AG09309 (cell line): ENCODE measurements at regions not wholly inside any gene's neighbourhood (a gene's known extent, or its start where the extent isn't known, plus 50 kb on each side); places are given as distances from the start of the nearest gene placed in this dataset.
"Not testable (repeated sequence)": the region's sequence is repeated elsewhere in the genome, so short reads cannot be mapped to it uniquely, and the experiment has no call there.

ENCODE experiments used
- DNase-seq: peaks from one replicate; pipeline ENCODE4 v3.0.0-alpha.2; 2010; ENCODE audit warnings: low read depth
- H3K4me3 ChIP-seq: 2 replicates; pipeline ENCODE4 v1.5.1; 2011; ENCODE audit warnings: mild to moderate bottlenecking, low read depth, low read length, moderate library complexity; ENCODE audit not compliant: control insufficient read depth
- TF ChIP-seq, protein P1 (sequence below): IDR thresholded peaks from 2 replicates; pipeline ENCODE4 v1.5.1; 2011; ENCODE audit warnings: mild to moderate bottlenecking, low read depth, low read length, inconsistent platforms; ENCODE audit not compliant: insufficient read depth, control insufficient read depth; ENCODE audit errors: missing control alignments

DNA sequence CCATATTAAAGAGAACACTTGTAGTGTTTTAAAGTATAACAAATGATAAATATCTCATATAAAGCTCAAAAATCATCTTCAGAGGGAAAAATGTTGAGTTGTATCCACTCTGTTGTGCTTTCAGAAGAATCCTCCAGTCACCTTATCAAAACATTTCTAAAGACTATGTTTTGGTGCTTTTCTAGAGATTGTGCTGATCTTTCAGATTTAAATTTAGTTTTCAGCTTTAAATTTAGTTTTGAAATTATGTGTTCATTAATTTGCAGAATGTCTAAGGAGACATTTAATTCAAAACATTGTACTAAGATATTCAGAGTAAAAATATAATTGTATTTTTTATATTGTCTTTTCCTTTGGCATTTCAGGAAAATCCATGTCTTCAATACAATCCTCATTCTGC, 303.1 kb upstream of the KYNU start:
- DNase-seq = no peak
- H3K4me3 ChIP-seq = no peak overlapping the region
- TF ChIP-seq, protein P1, sequence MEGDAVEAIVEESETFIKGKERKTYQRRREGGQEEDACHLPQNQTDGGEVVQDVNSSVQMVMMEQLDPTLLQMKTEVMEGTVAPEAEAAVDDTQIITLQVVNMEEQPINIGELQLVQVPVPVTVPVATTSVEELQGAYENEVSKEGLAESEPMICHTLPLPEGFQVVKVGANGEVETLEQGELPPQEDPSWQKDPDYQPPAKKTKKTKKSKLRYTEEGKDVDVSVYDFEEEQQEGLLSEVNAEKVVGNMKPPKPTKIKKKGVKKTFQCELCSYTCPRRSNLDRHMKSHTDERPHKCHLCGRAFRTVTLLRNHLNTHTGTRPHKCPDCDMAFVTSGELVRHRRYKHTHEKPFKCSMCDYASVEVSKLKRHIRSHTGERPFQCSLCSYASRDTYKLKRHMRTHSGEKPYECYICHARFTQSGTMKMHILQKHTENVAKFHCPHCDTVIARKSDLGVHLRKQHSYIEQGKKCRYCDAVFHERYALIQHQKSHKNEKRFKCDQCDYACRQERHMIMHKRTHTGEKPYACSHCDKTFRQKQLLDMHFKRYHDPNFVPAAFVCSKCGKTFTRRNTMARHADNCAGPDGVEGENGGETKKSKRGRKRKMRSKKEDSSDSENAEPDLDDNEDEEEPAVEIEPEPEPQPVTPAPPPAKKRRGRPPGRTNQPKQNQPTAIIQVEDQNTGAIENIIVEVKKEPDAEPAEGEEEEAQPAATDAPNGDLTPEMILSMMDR = no peak

DNA sequence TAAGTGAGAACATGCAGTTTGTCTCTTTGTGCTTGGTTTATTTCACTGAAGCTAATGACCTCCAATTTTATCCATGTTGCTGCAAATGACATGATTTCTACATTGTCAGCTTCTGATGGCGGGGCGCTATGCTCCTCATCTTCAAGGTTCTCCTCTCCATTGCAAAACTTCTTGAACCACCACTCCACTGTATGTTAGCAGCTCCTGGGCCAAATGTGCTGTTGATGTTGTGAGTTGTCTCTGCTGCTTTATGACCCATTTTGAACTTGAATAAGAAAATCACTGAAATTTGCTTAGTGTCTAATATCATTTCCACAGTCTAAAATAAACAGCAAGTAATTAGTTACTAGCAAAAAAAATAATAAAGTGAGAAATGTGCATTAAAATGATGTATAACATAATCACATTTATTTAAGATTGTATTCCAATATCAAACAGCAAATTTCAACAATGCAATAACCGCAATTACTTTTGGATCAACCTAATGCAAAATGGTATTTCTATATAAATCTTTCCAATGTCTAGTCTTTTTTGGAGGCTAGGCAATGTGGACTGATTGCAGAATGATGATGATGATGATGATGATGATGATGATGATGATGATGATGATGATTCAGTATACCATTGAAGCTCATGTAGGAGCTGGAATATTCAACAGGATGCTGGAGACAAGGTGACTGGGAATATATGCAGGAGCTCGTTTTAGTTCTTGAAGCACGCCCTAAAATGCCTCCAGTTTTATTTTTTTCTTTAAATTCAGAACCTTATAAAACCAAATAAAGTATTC, 304.9 kb upstream of the KYNU start:
- TF ChIP-seq, protein P1 = no peak
- no peak overlapping the region for H3K4me3 ChIP-seq
- no peak for DNase-seq

DNA sequence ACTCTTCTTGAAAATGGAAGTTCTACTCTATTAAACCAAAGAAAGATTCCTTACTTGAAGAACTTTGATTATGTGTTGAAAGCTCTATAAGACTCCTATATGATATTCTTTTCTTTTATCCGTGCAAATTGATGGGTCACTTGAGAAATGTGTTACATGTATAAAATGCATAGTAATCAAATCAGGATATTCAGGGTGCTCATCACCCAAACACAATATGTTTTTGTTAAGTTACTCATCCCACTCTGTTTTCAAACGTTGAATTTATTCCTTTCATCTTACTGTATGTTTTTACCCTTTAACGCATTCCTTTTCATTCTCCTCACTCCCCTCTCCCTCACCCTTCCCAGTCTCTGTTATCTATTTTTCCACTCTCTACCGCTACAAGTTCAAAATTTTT, 305.5 kb upstream of the KYNU start:
- TF ChIP-seq, protein P1 = no peak
- DNase-seq = no peak
- H3K4me3 ChIP-seq = no peak overlapping the region

DNA sequence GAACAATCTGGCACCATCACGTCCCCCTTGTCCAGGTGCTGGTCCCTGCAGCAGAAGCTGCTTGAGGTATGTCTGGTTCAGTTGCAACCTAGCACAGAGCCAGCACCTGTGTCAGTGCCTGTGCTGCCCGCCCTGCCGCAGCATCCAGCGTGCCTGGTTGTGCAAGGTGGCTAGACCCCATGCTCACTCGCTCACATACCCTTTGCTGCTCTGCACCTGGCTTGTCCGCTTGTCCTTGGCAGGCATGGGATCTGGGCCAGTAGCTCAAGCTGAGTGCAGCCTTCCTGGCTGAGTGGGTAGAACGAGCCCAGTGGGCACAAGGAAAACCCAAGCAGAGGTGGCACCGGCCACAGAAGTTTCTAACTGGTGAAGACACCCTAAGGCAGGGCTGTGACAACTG, 314.6 kb upstream of the KYNU start:
- H3K4me3 ChIP-seq = no peak overlapping the region
- TF ChIP-seq, protein P1 = no peak
- no peak for DNase-seq

DNA sequence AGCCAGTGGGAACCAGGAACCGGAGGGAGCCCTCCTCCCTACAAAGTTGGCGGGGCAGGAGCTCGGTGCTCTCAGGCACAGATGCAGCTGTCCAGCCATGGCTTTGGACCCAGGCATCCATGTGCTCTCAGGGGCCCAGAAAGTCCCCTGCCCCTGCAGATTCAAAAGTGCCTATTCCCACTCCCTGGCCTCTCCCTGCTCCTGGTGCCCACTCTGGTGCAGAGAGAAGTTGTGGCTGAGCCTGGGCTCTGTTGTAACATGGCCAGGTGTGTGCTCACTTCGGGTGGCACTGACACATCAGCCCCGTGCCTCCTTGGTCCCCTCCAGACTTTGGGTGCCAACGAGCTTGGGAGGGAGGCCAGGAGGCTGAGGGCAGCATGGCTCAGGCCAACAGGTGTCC, 315.8 kb upstream of the KYNU start:
- TF ChIP-seq, protein P1 = no peak
- DNase-seq = no peak
- no peak overlapping the region for H3K4me3 ChIP-seq

DNA sequence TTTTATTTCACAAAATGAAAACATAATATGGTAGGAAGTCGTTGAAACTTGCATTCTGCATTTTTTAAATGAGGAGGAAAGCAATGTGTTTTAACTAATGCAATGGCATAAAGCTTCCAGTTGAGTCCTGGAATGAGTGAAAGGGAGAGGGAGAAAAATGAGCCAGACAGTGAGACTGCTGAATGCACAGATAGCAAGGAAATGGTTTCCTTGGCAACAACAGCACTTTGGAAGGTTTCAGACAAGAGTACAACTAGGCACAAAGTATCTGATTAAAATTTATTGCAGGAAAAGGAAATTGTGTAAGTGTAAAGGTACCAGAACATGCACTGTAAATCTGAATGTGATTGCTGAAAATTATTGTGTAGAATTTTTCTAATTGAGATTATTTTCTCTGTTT, 320.1 kb upstream of the KYNU start:
- TF ChIP-seq, protein P1 = no peak
- no peak overlapping the region for H3K4me3 ChIP-seq
- no peak for DNase-seq

DNA sequence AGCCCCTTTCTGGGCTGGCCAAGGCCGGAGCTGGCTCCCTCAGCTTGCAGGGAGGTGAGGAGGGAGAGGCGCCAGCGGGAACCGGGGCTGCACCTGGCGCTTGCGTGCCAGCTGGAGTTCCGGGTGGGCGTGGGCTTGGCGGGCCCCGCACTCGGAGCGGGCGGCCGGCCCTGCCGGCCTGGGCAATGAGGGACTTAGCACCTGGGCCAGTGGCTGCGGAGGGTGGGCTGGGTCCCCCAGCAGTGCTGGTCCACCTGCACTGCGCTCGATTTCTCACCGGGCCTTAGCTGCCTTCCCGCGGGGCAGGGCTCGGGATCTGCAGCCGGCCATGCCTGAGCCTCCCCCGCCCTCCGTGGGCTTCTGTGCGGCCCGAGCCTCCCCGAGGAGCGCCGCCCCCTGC, 331.5 kb upstream of the KYNU start:
- not testable (repeated sequence) for H3K4me3 ChIP-seq, DNase-seq
